HEK293T (cell line): ENCODE measurements at regions not wholly inside any gene's neighbourhood (a gene's known extent, or its start where the extent isn't known, plus 50 kb on each side); places are given as distances from the start of the nearest gene placed in this dataset.

ENCODE experiments used
- ARNT ChIP-seq: fragments of 450-650 bp; IDR thresholded peaks from 2 replicates; pipeline ENCODE4 v1.6.1; 2017; ENCODE audit warnings: mild to moderate bottlenecking
- BHLHE40 ChIP-seq: fragments of 450-650 bp; IDR thresholded peaks from 2 replicates; pipeline ENCODE4 v1.6.1; 2016; ENCODE audit warnings: mild to moderate bottlenecking, moderate library complexity, borderline replicate concordance
- FOXA1 ChIP-seq: fragments of 450-650 bp; IDR thresholded peaks from 2 replicates; pipeline ENCODE4 v1.6.1; 2016; ENCODE audit warnings: mild to moderate bottlenecking
- FOXM1 ChIP-seq: fragments of 450-650 bp; IDR thresholded peaks from 2 replicates; pipeline ENCODE4 v1.6.1; 2017; ENCODE audit warnings: mild to moderate bottlenecking, borderline replicate concordance
- L3MBTL2 ChIP-seq: fragments of 450-650 bp; conservative IDR thresholded peaks from 2 replicates; pipeline ENCODE4 v1.6.1; 2016; ENCODE audit warnings: mild to moderate bottlenecking
- NFRKB ChIP-seq: fragments of 450-650 bp; IDR thresholded peaks from 2 replicates; pipeline ENCODE4 v1.6.1; 2016; ENCODE audit warnings: mild to moderate bottlenecking, moderate library complexity
- SP1 ChIP-seq: fragments of 450-650 bp; IDR thresholded peaks from 2 replicates; pipeline ENCODE4 v1.6.1; 2017
- TARDBP ChIP-seq: fragments of 450-650 bp; IDR thresholded peaks from 2 replicates; pipeline ENCODE4 v1.6.1; 2016
- ZNF384 ChIP-seq: fragments of 450-650 bp; IDR thresholded peaks from 2 replicates; pipeline ENCODE4 v1.6.1; 2016
- TF ChIP-seq, protein P1 (sequence below): fragments of 450-650 bp; IDR thresholded peaks from 2 replicates; pipeline ENCODE4 v1.6.1; 2016

DNA sequence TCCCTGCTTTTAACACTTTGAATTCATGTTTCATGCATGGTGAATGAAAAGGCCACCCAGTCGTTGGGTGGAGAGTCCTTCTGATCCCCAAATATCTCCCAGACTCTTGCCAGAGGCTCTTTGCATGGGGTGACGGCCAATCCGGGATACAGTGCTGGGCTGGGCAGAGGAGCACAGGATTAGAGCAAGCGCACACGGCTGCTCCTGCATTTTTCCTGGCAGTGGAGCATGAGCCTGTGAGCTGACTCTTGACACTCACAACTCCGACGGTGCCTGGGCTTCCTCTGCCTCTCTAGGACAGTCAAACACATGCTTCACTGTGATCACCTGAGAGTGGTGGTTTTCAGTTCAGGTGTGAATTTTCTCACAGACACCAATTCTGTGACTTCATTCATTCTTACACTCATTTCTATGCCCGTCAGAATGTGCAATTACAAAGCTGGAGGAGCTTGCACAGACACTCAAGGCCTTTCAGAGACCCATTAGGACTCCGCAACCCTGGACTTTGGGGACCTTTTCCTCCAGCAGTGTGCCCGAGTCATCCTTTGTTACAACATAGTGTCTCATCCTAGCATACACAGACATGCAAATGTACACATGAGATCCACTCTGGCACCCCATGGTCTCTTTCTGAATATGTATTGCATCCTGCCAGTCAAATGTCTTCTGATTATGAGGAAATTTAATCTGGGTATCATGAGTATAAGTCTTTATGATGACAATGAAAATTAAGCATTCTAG, 206.6 kb downstream of the ICE1 start:
- TF ChIP-seq FOXA1: no peak
- no peak for TF ChIP-seq FOXM1
- TF ChIP-seq BHLHE40: no peak
- no peak for TF ChIP-seq NFRKB
- TF ChIP-seq L3MBTL2: no peak
- no peak for TF ChIP-seq SP1
- no peak for TF ChIP-seq ZNF384
- TF ChIP-seq, protein P1, sequence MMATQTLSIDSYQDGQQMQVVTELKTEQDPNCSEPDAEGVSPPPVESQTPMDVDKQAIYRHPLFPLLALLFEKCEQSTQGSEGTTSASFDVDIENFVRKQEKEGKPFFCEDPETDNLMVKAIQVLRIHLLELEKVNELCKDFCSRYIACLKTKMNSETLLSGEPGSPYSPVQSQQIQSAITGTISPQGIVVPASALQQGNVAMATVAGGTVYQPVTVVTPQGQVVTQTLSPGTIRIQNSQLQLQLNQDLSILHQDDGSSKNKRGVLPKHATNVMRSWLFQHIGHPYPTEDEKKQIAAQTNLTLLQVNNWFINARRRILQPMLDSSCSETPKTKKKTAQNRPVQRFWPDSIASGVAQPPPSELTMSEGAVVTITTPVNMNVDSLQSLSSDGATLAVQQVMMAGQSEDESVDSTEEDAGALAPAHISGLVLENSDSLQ: no peak
- TF ChIP-seq ARNT: no peak
- no peak for TF ChIP-seq TARDBP
